C1 segment of cervical spinal cord (tissue), 14 donors: ENCODE measurements at regions not wholly inside any gene's neighbourhood (a gene's known extent, or its start where the extent isn't known, plus 50 kb on each side); places are given as distances from the start of the nearest gene placed in this dataset.

Experiments used
- DNase-seq, 14 donors: peaks; one replicate each; lab custom pipeline; 2025; lab: John Stamatoyannopoulos, UW

DNA sequence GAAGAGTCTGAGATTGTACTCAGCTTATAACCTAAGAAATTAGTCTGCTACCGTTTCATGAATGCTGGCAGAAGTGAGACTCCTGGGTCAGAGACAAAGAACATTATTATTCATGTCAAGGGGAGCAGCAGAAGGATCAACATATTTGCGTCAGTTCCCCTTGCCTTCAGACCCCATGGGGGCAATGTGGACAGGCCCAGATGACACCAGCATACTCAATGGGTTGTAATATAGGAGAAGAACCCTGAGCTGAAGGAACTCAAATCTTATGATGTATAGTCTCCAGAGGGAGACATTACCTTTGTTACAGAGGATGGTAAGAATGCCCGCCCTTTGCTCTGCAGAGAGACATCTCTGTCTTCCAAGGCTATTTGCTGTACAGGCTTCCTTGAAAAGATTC lies 384.4 kb downstream of the EPM2A start:
- no peak for DNase-seq

DNA sequence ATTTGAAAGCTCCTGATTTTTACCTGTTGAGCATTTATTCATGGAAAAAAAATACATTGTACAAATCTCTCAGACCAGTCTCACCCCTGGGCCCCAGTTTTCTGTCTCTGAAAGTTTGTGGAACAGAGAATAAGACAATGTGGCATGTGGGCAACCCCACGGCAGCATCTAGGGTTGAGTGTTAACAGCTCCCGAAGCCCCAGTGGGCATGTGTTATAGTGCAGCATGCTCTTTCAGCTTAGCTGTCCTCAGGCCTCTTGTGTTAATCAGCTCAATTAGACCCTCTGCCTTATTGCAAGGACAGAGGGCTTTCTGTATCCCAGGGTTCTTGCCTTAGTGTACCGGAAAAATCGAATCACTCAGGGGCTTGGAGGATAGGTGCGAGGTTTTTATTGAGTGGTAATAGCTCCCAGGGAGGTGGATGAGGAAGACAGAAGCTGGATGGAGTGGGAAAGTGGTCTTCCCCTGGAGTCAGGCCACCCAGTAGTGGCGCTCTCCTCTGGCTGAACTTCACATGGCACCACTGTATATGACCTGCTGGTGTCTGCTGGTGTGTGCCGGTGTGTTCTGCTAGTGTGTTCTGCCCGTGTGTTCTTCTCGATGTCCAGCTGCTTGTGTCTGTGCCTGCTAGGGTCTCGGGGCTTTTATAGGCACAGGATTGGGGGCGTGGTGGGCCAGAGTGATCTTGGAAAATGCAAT lies 382.8 kb downstream of the EPM2A start:
- no peak for DNase-seq

DNA sequence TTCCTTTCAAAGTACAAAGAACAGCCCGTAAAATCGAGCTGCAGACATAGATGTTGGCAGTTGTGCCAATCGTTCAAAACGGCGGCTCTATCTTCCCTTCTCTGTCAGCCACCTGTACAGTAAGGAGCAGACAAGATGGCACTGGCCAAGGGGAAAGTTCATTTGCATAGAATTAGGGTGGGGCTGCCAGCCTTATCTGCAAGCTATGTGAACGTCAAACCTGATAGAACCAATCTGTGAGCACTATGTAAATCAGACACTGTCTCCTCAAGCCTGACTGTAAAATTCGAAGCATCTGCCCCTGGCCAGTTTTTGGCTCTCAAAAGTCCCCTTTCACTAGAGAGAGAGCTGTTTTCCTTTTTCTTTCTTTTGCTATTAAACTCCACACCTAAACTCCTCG lies 374.5 kb downstream of the EPM2A start:
- no peak for DNase-seq

DNA sequence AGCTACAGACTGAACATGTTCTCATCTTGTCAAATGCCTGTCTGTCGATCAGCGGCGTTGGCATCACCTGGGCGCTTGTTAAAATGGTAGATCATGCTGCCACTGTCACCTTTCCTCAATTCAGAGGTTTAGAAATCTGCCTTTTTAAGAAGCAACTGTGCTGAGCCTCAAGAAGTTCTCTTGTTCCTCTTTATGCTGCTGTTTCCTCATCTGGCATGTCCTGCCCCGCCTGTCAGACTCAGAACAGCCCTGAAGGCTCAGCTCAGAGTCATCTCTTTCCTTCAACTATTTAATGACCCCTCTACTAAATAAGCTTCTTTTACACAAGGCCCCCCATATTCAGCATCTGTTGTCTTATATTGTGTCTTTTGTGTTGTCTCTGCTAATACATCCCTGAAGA lies 368.2 kb downstream of the EPM2A start:
- no peak for DNase-seq

DNA sequence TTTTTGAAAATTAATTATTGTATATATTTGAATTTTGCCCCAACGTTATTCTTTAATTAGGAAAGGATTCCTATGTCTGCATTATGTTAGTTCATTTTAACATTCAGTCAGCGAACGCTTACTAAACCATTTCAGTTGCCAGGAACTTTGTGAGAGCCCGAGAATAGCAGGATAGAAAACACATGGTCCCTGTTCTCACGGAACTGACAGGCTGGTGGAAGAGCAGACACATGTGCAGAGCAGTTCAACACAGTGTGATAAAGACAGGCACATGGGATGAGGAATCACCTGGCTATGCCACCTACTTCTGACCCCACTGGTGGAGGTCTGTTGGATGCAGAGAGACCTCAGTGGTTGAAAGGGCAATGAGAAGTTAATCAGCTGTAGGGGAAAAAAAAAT lies 367.2 kb downstream of the EPM2A start:
- DNase-seq: no peak

DNA sequence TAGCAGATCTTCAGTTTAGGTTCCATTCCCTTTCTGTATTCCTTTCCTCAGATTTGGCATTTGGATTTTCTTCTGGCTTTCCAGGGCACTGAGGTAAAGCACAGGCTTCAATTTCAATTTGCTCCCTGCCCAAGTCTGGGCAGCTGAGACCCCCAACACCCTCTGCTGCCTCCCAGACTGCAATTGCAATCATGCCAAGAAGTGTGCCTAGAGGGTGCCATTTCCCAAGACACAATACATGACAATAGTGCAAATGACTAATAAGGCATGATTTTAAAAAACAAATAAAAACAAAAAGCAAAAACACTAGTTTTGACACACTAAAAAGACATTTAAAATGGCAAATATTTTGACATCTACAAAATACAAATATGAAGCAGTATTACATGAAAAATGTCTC lies 364.8 kb downstream of the EPM2A start:
- no peak for DNase-seq

DNA sequence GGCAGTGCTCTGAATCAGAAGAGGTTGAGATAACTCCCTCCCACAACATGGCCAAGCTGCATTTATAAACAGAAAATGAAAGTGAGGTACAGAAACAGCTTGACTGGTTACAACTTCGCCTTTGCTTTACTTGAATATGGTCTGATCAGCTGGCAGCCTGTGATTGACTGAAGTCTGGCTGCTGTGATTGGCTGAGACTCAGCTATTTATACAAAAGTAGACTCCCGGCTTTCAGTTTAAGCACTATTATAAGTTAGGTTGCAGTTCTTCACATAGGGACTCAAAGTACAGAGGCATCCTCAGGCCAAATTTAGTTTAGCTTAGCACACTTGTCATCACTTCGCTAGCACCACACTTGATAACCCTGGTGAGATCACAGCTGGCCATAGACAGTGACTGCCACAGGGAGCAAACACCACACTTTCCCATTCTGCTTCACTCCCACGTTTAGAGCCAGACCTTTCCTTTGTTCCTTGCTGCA lies 362.6 kb downstream of the EPM2A start:
- no peak for DNase-seq

DNA sequence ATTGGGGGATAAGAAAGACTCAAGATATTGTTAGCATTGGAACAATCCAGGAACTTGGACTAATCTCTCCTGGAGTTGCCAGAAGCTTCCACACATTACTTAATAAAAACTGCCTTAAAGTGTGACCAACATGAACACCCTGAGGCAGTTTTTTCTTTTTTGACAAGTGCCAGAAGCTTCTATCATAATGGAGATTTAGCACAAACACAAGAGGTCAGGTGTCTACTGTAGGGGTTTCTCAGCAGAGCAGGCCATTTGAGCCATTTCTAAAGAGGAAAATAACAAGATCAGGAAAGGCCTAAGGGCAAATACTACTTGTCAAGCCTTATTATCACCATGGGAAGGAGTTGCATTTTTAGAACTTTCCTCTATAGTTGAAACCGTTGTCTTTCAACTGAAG lies 361.5 kb downstream of the EPM2A start:
- DNase-seq: no peak

DNA sequence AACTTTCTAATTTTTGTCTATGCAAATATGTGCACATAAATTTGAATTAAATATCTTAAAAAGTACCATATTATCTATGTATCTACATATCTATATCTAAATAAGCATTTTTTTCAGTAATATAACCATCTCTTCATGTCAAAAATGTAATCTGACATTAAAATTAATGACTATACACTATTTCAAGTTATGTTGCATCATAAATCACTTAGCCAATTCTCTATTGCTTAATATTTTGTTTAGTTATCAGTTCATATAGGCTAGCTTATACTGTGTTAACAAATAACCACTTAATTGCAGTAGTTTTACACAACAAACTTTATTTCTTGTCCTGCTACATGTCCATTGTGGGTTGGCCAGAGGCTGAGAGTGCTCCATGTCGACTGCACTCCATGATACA lies 360.8 kb downstream of the EPM2A start:
- no peak for DNase-seq

DNA sequence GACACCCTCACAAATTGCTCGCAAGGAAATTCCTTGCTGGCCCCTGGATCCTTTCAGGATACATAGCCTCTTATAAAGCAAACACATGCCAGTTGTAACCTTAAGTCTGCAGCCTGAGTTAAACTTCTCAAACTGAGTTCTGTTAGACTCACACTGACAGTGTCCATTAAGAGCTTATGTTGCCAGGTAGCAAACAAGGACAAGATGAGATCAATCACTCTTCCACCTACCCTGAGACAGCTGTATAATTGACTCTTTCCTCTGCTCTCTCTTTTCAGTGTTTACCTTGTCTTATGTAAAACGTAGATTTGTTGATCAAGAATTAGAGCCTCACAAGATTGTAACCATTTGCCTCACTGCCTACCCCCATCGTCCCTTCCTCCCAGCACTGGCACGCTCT lies 359.8 kb downstream of the EPM2A start:
- DNase-seq: no peak

DNA sequence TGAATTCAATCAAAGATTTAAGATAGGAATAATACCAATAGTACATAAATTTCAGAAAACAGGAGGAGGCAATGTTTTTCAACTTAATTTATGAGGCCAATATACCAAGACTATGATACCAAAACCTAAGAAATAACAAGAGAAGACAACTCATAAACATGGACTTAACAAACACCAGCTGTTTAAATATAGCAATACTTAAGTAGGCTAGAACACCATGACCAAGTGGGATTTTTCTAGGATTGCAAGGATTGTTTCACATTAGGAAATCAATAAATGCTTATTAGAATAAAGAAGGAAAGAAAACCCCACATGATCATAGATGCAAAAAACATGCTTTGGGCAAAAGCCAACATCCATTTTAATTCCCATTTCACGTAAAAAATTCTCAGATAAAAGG lies 355.1 kb downstream of the EPM2A start:
- DNase-seq: no peak

DNA sequence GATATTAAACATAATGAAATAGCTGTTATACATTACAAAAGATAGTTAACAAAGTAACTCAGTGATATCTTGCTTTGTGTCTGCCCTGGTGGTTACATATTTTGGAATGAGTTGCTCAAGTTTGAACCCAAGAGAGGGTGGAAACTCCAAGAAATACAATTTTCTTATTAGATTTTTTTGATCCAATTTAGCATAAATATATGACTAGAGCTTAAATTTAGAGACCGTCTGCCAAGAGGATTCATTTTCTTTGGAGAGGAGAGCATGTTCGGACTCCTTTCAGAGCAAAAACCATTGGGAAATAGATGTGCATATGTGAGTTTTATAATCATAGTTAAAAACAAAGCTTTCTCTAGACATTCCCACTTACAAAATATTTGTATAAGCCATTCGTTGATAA lies 353.4 kb downstream of the EPM2A start:
- no peak for DNase-seq

DNA sequence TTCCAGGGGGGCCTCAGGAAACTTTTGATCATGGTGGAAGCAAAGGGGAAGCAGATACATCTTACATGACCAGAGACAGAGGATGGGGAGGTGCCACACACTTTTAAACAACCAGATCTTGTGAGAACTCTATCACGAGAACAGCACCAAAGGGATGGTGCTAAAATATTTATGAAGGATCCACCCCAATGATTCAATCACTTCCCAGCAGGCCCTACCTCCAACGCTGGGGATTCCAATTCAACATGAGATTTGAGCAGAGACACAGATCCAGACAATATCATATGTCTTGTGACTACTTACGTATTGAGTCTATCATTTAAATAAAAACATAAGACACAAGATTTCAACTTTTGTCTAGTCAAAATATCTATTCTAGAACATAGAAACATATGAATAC lies 351.9 kb downstream of the EPM2A start:
- DNase-seq: no peak

DNA sequence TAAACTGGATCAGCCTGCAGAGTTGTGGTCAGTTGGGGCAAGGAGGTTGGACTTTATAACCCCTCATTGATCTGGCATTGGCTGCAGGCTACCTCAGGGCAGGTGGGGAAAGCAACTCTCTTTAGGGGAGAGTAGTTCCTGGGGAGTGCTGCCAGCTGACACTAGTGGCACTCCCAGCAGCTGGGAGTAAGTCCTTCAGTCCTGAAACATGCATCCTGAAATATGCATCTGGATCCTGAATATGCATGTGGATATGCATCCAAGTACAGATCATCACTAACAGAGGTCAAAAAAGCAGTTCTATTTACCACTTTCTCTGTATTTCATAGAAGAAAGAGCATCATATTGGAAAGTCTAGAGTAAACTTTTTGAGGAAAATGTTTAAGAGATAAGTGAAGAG lies 350.8 kb downstream of the EPM2A start:
- DNase-seq: no peak

DNA sequence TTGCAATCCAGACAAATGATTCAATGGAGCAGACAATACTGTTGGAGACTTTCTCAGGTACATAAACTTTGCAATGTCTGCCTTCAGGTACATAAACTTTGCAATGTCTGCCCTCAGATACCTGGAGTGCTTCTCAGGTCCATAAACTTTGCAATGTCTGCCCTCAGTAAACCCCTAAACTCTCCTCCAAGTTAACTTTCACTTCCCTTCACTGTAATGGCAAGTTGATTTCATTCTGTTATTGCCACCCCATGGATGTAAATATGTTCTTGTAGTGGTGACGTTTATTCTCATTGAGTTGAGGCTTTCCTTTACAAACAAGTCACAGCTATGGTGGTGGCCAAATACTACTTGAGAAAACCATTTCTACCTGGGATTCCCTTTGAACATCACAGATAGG lies 338.8 kb downstream of the EPM2A start:
- DNase-seq: no peak

DNA sequence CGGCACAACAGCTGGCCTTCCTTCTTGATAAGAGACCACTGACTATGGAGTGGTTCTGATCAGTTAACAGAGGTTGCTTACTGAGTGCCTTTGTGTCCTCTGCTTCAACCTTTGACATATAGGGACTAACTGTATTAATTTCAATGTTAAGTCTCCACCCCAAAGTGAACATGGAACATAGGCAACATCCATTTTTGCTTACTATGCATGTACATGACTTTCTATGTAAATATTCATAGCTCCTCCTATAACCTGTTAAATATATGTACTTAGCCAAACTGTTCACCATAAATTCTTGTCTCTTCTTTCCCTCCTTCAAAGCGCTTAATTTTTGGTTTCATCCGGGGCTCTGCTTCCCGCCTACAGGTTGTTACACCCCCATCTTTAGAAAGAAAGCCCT lies 334.8 kb downstream of the EPM2A start:
- DNase-seq: no peak

DNA sequence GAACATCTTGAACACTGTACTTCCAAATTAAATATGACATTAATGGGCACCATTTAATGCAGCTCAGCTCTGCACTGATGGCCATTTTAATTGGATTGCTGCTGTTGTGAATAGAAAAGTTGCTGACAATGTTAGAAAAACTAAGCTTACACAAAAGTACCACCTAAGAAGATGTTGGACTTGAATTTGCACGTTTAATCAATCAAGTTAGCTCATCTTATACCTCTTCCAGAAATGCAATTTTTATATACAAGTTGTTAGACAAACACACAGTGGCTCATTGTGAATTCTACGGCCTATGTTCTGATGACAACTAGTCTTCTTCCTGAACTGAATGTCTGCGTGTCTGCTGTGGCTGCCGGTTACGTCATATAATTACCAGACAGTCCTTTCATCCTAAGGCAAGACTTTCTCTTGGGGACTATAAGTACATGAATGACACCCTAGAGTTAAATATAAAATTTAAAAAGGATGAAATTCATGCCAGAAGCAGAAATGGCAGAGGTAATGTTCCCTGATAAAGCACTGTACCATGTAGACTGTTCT lies 330.2 kb downstream of the EPM2A start:
- DNase-seq: no peak

DNA sequence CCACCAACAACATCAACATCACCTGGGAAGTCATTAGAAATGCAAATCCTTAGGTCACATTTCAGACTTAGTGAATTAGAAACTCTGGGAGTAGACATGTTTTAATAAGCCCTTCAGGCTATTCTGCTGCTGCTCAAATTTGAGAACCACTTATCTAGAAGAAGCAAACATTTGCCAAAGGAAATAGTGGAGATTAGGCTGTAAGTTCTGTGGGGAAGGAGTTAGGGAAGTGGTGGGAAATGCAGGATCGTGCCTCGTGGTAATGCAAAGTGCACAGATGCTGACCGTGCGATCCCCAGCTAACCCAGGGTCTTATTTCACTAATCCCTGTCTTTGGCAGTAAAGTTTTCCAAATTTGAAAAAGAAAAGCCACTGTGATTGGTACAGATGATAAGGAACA lies 328.5 kb downstream of the EPM2A start:
- no peak for DNase-seq

DNA sequence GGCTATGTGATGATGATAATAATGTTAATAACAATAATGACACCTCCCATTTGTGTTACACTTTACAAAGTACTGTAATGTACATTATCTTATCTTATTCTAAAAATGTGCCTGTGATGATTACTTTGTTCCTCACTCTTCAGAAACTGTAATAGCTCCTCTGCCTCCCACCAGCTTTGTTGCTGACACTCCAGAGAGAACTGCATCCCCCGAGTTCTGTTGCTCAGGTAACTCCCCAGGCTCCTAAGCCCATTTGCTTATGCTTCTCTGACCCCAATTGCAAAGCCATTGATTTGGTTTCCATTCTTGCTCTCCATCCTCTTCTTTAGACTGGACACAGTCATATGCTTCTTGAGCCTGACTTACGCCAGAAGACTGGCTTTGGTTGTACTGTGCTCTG lies 319.7 kb downstream of the EPM2A start:
- no peak for DNase-seq

DNA sequence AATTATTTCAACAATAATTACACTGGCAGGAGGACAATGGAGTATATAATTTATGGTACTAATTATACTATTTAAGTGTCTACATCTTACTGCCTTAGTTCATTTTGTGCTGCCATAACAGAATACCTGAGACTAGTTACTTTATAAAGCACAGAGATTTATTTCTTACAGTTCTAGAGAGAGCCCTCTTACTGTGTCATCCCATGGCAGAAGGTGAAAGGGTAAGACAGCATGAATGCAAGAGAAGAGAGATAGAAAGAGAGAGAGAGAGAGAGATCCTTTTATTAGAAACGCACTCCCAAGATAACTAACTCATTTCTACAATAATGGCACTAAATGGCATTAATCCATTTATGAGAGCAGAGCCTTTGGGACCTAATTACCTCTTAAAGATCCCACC lies 314.7 kb downstream of the EPM2A start:
- no peak for DNase-seq

DNA sequence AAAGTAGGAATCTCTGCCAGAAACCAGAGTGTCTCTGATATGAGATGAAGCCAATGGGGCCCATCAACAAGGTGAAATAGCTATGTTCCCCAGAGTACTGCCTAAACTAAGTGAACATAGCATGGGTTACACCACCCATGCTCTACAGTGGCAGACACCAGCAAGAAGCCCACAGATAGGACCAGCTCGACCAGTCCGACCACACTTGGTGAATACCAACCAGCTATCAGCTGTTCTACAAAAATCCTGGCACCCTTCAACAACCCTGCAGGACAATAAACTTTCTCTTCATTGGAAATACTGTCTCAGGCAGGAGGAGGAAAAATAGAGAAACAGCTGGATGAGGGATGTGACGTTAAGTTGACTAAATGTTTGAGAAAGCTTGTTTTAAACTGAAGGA lies 311.4 kb downstream of the EPM2A start:
- DNase-seq: no peak

DNA sequence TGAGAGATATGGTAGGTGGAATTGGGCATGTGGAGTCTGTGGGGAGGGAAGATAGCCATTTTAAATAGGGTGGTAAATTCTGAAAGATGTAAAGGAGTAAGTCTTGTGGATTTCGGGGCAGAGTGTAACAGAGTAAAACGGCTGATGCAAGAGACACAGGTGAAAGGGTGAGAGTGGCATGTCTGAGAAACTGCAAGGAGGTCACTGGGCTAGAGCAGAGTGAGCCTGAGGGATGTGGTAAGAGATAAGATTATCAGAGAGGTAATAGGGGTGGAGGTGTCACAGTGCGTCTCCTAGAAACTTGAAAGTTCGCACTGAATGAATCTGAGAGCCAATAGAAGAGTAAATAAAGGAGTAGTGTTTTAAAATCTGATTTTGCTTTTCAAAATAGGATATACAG lies 308.1 kb downstream of the EPM2A start:
- no peak for DNase-seq

DNA sequence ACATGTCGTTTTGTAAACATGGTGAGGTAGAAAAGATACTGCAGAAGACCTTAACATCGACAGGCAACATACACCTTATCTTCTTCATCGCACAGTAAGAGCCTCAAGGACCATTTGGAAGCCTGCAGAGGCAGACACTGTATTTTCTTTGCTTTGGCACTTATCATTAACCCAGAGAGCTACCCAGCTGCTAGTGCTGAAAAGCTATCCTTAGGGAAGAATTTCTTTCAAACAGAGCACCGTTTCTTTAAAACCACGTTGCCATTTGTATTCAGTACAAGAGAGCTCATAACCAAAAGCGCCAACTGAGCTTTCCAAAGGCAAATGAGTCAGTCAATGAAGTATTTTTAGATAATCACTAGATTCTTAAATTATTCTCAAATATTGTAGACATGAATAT lies 306.6 kb downstream of the EPM2A start:
- DNase-seq: no peak

DNA sequence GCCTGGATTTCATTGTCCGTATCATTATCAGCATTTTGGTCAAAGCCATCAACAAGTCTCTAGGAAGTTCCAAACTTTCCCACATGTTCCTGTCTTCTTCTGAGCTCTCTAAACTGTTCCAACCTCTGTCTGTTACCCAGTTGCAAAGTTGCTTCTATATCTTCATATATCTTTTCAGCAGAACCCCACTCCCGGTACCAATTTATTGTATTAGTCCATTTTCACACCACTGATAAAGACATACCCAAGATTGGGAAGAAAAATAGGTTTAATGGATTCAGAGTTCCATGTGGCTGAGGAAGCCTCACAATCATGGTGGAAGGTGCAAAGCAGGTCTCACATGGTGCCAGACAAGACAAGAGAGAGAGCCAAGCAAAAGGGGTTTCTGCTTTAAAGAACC lies 293.2 kb downstream of the EPM2A start:
- no peak for DNase-seq
